ENCODE measurements at regions not wholly inside any gene's neighbourhood (a gene's known extent, or its start where the extent isn't known, plus 50 kb on each side); places are given as distances from the start of the nearest gene placed in this dataset.

DNA sequence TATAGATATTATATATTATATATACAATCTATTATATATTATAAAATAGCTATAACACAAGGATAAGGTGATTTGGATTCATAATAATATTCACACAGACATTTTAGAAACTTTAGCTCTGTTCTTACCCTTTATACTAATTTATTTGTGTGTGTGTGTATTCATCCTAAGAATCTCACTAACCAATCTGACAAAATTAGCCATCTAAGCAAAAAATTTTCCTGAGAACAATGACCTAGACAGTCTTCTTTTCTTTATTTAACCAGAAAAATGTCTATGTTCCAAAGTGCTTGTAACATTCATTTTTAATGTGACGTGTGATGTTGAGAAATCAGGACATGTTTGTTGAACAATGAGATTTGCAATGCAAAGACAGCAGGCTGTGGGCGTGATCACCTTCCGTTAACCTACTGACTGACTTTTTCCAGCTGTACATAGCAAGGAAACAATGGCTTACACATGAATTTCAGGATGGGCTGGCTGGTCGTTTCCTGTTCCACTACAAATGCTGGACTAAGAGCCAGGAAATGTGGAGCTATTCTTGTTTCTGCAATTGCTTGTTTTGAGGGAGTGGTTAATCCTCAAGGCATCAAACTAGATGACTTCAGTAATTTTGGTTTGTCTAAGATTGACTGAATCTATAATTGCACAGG, 634.6 kb upstream of the ARGLU1 start:
- peaks cover 3% of the 10 kb centered on the region for H3K4me1 Mint-ChIP-seq
- H3K9me3 Mint-ChIP-seq: no peaks in the 10 kb centered on the region
- peaks cover 13% of the 10 kb centered on the region for H3K27me3 Mint-ChIP-seq
- no peak overlapping the region for H3K27ac Mint-ChIP-seq
- no peaks in the 10 kb centered on the region for H3K36me3 Mint-ChIP-seq
- no peak for DNase-seq
- H3K4me3 Mint-ChIP-seq: no peak overlapping the region

DNA sequence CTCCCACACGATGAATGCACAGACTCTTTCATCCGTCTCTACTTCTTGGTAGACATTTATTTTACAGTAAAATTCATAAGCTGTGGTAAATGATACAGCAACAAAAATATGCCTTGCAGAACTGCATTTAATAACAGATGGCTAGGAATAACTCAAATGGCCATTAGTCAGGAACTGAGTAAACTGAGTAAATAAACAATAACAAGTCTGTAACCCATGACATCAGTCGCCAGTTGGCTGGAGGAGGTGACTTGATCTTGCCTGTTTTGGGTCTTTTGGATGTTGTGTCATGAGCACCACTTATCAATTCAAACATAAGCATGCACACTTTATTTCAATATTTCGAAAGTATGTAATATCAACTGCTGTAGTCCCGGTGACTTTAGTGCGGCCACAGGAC, 632.6 kb upstream of the ARGLU1 start:
- Mint-ChIP-seq H3K27ac (no peak overlapping the region), H3K9me3 (no peaks in the 10 kb centered on the region), H3K36me3 (no peaks in the 10 kb centered on the region), H3K4me1 (peaks cover 3% of the 10 kb centered on the region), H3K4me3 (no peak overlapping the region), H3K27me3 (peaks cover 13% of the 10 kb centered on the region)
- DNase-seq: no peak

DNA sequence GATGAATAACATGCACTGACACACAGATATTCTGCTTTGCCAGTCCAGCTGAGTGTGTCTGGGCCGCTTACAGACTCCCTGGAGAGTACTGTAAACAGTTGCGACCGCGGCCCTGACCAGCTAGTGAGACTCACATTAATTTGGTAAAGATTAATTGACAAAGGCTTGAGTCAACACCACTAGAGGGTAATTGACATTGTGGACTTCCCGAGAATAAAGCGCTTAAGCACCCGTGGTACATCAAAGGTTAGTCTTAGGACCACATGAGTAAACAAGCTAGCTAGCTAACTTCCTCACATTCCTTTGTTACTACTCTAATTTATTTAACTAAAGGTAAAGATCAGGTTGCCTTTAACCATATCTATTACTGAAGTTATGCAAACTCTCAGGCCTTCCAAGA, 624.4 kb upstream of the ARGLU1 start:
- H3K36me3 Mint-ChIP-seq: no peaks in the 10 kb centered on the region
- H3K27me3 Mint-ChIP-seq: peaks cover 6% of the 10 kb centered on the region
- no peak overlapping the region for H3K4me3 Mint-ChIP-seq
- DNase-seq: no peak
- H3K4me1 Mint-ChIP-seq: no peaks in the 10 kb centered on the region
- no peaks in the 10 kb centered on the region for H3K9me3 Mint-ChIP-seq
- H3K27ac Mint-ChIP-seq: no peak overlapping the region

DNA sequence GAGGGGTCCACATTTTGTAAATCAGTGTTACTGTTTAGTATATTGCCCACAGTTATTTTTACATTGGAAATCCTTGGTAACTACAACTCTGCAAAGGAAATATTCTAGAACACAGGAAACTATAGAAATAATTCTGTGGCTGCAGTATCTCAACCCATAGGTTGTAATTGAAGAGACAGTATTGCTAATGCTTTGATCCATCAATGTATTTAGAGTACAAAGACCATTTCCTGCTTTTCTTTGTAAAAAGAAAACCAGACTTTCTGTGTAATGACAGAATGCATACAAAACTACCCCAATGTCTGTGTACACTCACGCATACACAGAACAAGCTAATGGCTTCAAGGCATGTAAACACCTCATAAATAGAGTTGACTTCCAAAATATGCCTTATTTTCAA, 622.1 kb upstream of the ARGLU1 start:
- Mint-ChIP-seq H3K27me3 (peaks cover 10% of the 10 kb centered on the region), H3K36me3 (no peaks in the 10 kb centered on the region), H3K27ac (no peak overlapping the region), H3K4me3 (no peak overlapping the region), H3K4me1 (no peaks in the 10 kb centered on the region), H3K9me3 (no peaks in the 10 kb centered on the region)
- no peak for DNase-seq

DNA sequence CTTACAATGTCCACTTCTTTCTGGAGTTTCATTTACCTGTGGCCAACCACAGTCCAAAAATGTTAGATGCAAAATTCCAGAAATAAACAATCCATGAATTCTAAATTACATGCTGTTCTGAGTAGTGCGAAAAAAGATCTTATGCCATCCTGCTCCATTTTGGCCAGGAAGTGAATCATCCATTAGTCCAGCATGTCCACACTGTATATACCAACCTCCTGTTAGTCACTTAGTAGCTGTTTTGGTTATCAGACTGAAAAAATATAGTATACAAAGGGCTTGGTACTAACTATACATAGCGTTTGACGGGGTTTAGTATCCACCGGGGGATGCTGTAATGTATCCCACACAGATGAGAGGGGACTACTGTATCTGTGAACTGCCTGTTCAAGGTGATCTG, 618.0 kb upstream of the ARGLU1 start:
- Mint-ChIP-seq H3K27me3 (peaks cover 8% of the 10 kb centered on the region), H3K9me3 (no peaks in the 10 kb centered on the region), H3K4me3 (no peak overlapping the region), H3K36me3 (no peaks in the 10 kb centered on the region), H3K4me1 (no peaks in the 10 kb centered on the region), H3K27ac (no peak overlapping the region)
- DNase-seq: no peak

DNA sequence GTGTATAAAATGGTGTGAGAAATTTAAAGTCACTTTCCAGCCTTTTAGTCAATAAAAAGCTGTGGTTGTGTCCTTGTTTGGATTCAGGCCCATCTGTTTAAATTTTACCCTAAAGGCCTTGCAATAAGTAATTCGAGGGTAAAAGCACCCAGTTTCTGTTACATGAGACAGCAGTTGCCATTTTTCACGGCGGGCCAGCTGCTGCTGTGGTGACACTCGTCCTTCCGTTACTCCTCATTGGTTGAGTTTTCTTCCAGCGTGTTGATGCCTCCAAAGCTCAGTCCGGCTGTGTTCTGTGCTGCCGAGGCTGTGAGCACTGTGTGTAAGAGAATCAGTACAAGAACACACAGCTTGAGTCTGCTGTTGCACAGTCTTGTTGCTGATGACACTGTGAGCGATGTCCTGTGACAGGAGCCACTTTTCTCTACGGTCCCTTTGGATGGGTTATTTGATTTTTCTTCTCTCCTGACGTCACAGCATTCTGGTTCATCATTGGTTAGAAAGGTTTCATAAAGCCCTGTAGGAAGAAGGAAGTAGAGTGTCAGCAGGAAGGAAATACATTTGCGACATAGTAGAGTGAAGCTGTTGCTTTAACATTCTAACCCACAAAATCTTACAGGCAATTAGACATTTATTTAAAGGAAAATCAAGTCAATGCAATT, 602.5 kb upstream of the ARGLU1 start:
- Mint-ChIP-seq H3K9me3 (peaks cover 4% of the 10 kb centered on the region), H3K27me3 (peaks cover 3% of the 10 kb centered on the region), H3K4me3 (no peak overlapping the region), H3K36me3 (no peaks in the 10 kb centered on the region), H3K27ac (no peak overlapping the region), H3K4me1 (no peaks in the 10 kb centered on the region)
- DNase-seq: no peak

DNA sequence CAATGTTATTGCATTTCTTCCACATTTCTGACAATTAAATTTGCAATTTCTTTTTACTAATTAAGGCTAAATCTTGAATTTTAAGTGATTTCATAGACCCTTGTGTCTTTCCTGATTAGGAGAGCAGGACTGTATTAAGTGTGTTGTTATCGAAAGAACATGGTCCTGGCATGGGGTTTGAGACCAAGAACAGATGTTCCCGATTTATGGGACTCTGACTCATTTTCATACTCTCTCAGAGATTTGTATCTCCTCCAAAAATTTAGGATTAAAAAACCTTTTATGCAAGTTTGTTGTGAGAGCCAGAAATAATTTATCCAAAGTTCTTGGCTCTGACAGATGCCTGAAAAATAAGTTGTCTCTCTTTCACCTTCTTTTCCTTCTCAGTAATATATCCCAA, 589.3 kb upstream of the ARGLU1 start:
- no peaks in the 10 kb centered on the region for H3K27me3 Mint-ChIP-seq
- peaks cover 2% of the 10 kb centered on the region for H3K9me3 Mint-ChIP-seq
- no peaks in the 10 kb centered on the region for H3K36me3 Mint-ChIP-seq
- DNase-seq: no peak
- no peaks in the 10 kb centered on the region for H3K4me1 Mint-ChIP-seq
- no peak overlapping the region for H3K4me3 Mint-ChIP-seq
- no peak overlapping the region for H3K27ac Mint-ChIP-seq

DNA sequence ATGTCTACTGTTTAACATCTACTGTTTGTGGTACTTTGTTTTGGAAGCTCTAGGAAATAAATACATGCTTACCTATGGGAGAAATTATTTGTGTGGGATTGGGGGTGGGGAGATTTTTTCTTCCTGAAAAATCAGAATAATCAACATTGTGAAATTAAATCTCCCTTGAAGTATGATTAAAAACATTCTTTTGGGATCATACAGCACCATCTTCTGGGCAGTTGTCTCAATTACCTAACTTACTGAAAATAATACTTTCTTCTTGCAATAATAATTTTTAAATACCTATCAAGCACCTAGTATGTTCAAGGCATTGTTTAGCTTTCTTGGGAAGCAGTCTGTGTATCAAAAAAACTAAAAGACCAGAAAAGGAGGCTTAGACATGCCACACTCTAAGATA, 576.5 kb upstream of the ARGLU1 start:
- peaks cover 4% of the 10 kb centered on the region for H3K27me3 Mint-ChIP-seq
- H3K4me3 Mint-ChIP-seq: no peak overlapping the region
- no peak overlapping the region for H3K27ac Mint-ChIP-seq
- H3K36me3 Mint-ChIP-seq: no peaks in the 10 kb centered on the region
- H3K9me3 Mint-ChIP-seq: no peaks in the 10 kb centered on the region
- H3K4me1 Mint-ChIP-seq: no peaks in the 10 kb centered on the region
- DNase-seq: no peak

DNA sequence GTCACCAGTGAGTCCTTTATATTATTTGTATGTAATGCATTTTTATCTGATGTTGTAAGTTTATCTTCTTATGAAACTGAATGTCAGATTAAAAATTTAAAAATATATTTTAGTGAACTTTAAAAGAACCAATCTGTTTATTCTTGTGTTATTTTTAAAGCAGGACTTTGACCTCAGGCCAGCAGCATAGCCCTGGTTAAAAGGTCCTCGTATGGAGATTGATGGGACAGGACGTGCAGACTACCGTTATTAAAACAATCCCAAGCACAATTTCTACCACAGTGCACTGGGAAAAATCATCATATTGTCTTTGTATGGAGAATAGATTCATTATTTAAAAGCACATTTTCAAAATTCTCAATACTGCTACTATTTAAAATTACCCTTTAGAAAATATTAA, 573.8 kb upstream of the ARGLU1 start:
- H3K4me1 Mint-ChIP-seq: no peaks in the 10 kb centered on the region
- no peak for DNase-seq
- H3K9me3 Mint-ChIP-seq: no peaks in the 10 kb centered on the region
- H3K27me3 Mint-ChIP-seq: no peaks in the 10 kb centered on the region
- H3K36me3 Mint-ChIP-seq: no peaks in the 10 kb centered on the region
- H3K27ac Mint-ChIP-seq: no peak overlapping the region
- no peak overlapping the region for H3K4me3 Mint-ChIP-seq

DNA sequence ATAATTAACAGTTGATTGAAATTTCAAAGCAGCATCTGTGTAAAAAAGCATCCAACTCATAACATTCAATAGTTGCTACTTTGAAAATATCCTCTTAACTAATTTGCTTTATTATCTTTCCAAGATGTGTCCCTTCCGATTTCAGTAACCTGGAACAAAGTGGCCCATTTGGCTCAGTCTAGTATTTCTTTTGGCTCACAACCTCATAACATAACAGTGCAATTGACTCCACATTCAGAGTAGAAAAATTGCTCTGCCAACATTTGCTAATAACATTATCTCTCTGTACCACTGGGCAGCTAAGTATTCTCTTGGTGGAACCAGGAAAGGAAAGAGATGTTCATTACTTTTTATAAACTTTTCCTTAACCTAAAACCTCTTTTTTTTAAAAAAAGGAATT, 571.1 kb upstream of the ARGLU1 start:
- DNase-seq: no peak
- Mint-ChIP-seq H3K36me3 (no peaks in the 10 kb centered on the region), H3K4me3 (no peak overlapping the region), H3K27ac (no peak overlapping the region), H3K4me1 (no peaks in the 10 kb centered on the region), H3K27me3 (no peaks in the 10 kb centered on the region), H3K9me3 (no peaks in the 10 kb centered on the region)

DNA sequence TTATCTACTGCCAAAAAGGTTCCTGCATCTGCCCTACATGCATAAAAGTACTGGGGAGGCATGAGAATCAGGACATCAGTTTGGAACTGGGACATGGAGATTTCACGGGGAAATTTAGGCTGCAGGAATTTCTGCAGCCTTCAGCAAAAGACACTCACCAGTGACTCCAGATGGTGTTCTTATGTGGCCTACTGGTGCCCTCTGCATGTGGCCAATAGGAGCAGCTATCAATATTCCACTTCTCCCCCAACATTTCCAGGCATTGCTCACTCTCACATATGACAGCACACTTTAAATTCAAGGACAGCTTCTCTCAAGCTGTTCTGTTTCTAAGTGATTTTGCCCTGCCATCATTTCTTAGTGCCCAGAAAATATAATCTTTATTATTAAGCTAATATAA, 570.5 kb upstream of the ARGLU1 start:
- Mint-ChIP-seq H3K27ac (no peak overlapping the region), H3K36me3 (no peaks in the 10 kb centered on the region), H3K9me3 (no peaks in the 10 kb centered on the region), H3K4me3 (no peak overlapping the region), H3K4me1 (no peaks in the 10 kb centered on the region), H3K27me3 (no peaks in the 10 kb centered on the region)
- no peak for DNase-seq

DNA sequence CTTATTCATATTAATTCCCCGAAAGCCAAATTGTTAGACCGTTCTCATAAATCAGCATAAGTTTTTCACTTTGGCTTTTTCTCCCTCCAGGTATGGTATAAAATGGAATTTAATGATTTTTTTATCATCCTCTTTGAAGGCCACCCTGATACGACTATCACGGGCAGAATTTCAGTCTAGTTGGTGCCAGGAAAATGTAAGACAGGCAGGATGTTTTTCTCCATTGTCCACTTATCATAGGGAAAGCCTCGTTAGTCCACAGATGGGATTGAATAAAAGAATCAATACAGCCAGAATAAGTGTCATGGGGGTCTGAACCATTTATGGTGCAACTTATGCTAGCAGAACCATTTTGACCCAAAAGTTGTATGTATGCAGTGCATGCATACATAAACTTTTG, 566.0 kb upstream of the ARGLU1 start:
- H3K27ac Mint-ChIP-seq: no peak overlapping the region
- H3K9me3 Mint-ChIP-seq: peaks cover 3% of the 10 kb centered on the region
- H3K4me1 Mint-ChIP-seq: no peaks in the 10 kb centered on the region
- H3K36me3 Mint-ChIP-seq: no peaks in the 10 kb centered on the region
- DNase-seq: no peak
- H3K4me3 Mint-ChIP-seq: no peak overlapping the region
- no peaks in the 10 kb centered on the region for H3K27me3 Mint-ChIP-seq

DNA sequence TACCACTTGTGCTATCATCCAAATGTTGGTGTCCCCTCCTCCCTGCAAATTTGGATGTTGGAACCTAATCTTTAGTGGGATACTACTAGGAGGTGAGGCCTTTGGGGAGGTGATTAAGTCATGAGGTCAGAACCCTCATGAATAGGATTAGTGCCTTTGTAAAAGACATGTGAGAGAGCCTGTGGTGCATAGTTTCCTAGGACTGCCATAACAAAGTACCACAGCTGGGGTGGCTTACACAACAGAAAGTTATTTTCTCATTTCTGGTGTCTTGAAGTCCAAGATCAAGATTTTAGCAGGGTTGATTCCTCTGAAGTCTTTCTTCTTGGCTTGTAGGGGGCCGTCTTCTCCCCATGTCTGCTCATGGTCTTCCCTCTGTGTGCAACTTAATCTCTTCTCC, 562.6 kb upstream of the ARGLU1 start:
- H3K27me3 Mint-ChIP-seq: no peaks in the 10 kb centered on the region
- no peaks in the 10 kb centered on the region for H3K4me1 Mint-ChIP-seq
- H3K9me3 Mint-ChIP-seq: peaks cover 3% of the 10 kb centered on the region
- H3K36me3 Mint-ChIP-seq: no peaks in the 10 kb centered on the region
- no peak overlapping the region for H3K27ac Mint-ChIP-seq
- DNase-seq: no peak
- no peak overlapping the region for H3K4me3 Mint-ChIP-seq

DNA sequence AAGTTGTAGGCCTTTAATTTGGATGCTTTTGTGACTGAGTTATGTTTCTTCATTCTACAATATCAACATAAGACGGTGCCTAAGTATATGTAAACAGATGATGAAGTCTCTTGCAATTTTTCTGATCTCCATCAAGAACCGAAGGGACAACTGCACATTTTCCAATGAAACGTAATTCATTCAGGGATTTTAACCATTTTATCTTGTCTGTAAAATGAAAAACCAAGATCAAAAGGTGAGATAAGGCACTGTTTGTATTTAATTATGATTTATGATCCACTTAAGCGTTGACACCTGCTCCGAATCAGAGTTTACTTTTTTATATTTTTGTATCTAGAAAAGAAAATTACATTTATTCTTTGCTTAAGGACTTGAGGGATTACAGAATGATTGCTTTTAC, 556.8 kb upstream of the ARGLU1 start:
- no peaks in the 10 kb centered on the region for H3K27me3 Mint-ChIP-seq
- no peak overlapping the region for H3K4me3 Mint-ChIP-seq
- H3K27ac Mint-ChIP-seq: no peak overlapping the region
- no peaks in the 10 kb centered on the region for H3K4me1 Mint-ChIP-seq
- H3K9me3 Mint-ChIP-seq: no peaks in the 10 kb centered on the region
- DNase-seq: no peak
- H3K36me3 Mint-ChIP-seq: no peaks in the 10 kb centered on the region

DNA sequence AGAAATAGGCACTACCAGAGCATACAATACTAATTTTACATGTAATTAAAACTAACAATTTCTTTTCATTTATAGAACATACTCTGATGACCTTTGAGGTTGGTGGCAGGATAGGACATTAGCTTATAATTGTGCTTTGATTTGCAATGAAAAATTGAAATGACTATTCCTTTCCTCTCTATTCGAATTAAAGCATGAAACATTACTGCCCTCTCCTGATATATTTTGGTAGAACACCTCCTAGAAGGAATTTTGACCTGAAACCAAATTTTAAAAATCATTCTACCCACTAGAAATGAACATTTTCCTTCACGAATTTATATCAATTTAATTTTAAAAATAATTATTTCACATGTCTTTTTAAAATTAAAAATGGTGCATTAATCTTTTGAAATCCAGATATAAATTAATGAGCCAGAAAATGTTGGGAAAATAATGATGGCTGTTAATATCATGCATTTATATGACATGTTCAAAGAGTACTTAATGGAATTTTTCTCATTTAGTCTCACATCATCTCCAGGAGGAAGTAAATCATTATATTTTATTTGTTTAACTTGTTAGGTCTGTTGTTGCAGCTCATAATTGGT, 556.3 kb upstream of the ARGLU1 start:
- Mint-ChIP-seq H3K27ac (no peak overlapping the region), H3K36me3 (no peaks in the 10 kb centered on the region), H3K27me3 (no peaks in the 10 kb centered on the region), H3K9me3 (no peaks in the 10 kb centered on the region), H3K4me3 (no peak overlapping the region), H3K4me1 (no peaks in the 10 kb centered on the region)
- no peak for DNase-seq

DNA sequence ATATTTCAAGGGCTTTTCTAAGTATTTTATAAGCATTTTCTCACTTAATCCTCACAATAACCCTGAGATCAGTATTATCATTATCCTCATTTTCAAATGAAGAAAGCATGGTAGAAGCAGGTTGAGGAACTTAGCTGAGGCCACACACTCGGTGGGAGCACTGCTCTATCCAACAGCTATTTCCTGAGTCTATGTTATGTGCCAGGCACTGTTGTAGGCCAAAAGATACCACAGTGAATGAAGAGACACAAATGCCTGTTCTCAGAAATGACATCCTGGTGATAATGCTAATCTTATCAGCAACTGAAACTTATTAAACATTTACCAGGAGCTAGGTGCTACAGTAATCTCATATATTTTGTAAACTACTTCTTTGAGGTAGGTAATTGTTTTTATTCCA, 553.9 kb upstream of the ARGLU1 start:
- Mint-ChIP-seq H3K9me3 (no peaks in the 10 kb centered on the region), H3K27me3 (no peaks in the 10 kb centered on the region), H3K4me1 (no peaks in the 10 kb centered on the region), H3K36me3 (no peaks in the 10 kb centered on the region), H3K27ac (no peak overlapping the region), H3K4me3 (no peak overlapping the region)
- DNase-seq: no peak

All from activated naive CD8-positive, alpha-beta T cell treated with anti-CD3 and anti-CD28 coated beads for 36 hours (primary cell).